K562 (cell line): ENCODE measurements at regions not wholly inside any gene's neighbourhood (a gene's known extent, or its start where the extent isn't known, plus 50 kb on each side); places are given as distances from the start of the nearest gene placed in this dataset.

ENCODE experiments used
- ATAC-seq: fragments of 200-7000 bp; cut with Tn5 transposase; 3 replicates; pipeline ENCODE4 v1.9.1; 2020; ENCODE audit warnings: moderate library complexity
- BruUV-seq: library from RNA; stranded (reverse); fragments of 400-500 nt; replicated peaks from 2 replicates; lab custom pipeline; 2021; lab: Mats Ljungman, UMichigan
- CTCF ChIA-PET: fragments of 300-600 bp; formaldehyde crosslinking; extraction: SDS; loops from one replicate; lab custom pipeline; 2021; ENCODE audit warnings: low intra/inter-chr PET ratio; lab: Yijun Ruan, JAX
- POLR2A ChIA-PET: fragments of 300-600, 350-650 bp; sonication (Branson Sonifier 250); formaldehyde crosslinking; extraction: SDS; loops from one replicate; lab custom pipeline; 2021; ENCODE audit warnings: antibody characterized with exemption, inconsistent platforms; lab: Yijun Ruan, JAX
- DNase-seq, 4 experiments: peaks; one replicate each; pipeline versions ENCODE4 v3.0.0 to v3.0.0-alpha.2; 2011 to 2018; ENCODE audit warnings: low spot score in 3 of 4, mixed read lengths in 3 of 4; ENCODE audit errors: extremely low read depth in 1 of 4
- FAIRE-seq: peaks from 2 replicates; lab custom pipeline; 2011; peaks lifted over from hg19 to GRCh38; lab: Jason Lieb, UNC
- H2AFZ ChIP-seq: 2 replicates; pipeline ENCODE4 v1.6.0; 2011; ENCODE audit warnings: low read depth, low read length, control low read depth, inconsistent platforms
- H3K27ac ChIP-seq: fragments of 200-600 bp; 3 replicates; pipeline ENCODE4 v1.8.0; 2011; ENCODE audit warnings: low read depth, mild to moderate bottlenecking, control low read depth, inconsistent platforms, low read length, moderate library complexity, mixed read lengths; ENCODE audit errors: extremely low read depth
- H3K27me3 ChIP-seq, 2 experiments: fragments of 300-600 bp in 1 of 2; 2 replicates in 1 of 2; 3 replicates in 1 of 2; pipeline versions ENCODE4 v1.6.0 to v1.8.0; 2011; ENCODE audit warnings: inconsistent platforms in 2 of 2, low read length in 2 of 2, mild to moderate bottlenecking in 1 of 2, mixed read lengths in 1 of 2, moderate library complexity in 1 of 2; ENCODE audit not compliant: control insufficient read depth in 2 of 2, insufficient read depth in 2 of 2
- H3K36me3 ChIP-seq: fragments of 300-600 bp; 3 replicates; pipeline ENCODE4 v1.8.0; 2011; ENCODE audit warnings: mild to moderate bottlenecking, low read length, inconsistent platforms; ENCODE audit not compliant: control insufficient read depth, insufficient read depth
- H3K4me1 ChIP-seq, 2 experiments: fragments of 200-600 bp in 1 of 2; replicated peaks in 1 of 2; 2 replicates in 1 of 2; 3 replicates in 1 of 2; pipeline versions ENCODE4 v1.5.1 to v1.8.0; 2011; ENCODE audit warnings: inconsistent platforms in 2 of 2, low read length in 2 of 2, mild to moderate bottlenecking in 1 of 2, mixed read lengths in 1 of 2, moderate library complexity in 1 of 2; ENCODE audit not compliant: control insufficient read depth in 2 of 2, insufficient read depth in 2 of 2
- H3K4me2 ChIP-seq: 2 replicates; pipeline ENCODE4 v1.6.1; 2011; ENCODE audit warnings: low read length, control low read depth, inconsistent platforms, mixed read lengths; ENCODE audit not compliant: insufficient read depth
- H3K4me3 ChIP-seq: fragments of 200-600 bp; sonication (generic), shearing (Covaris generic); 2 replicates; pipeline ENCODE4 v1.5.1; 2016; ENCODE audit warnings: control low read depth, inconsistent platforms
- H3K79me2 ChIP-seq: fragments of 200-600 bp; 3 replicates; pipeline ENCODE4 v1.8.0; 2011; ENCODE audit warnings: low read length, inconsistent platforms; ENCODE audit not compliant: control insufficient read depth, insufficient read depth
- H3K9ac ChIP-seq, 2 experiments: 2 replicates each; pipeline versions ENCODE4 v1.6.0 to v1.6.1; 2011; ENCODE audit warnings: low read depth in 2 of 2, low read length in 2 of 2, control low read depth in 1 of 2, inconsistent platforms in 1 of 2, mild to moderate bottlenecking in 1 of 2, mixed read lengths in 1 of 2; ENCODE audit not compliant: insufficient read depth in 1 of 2
- H3K9me1 ChIP-seq: one replicate; pipeline ENCODE4 v1.6.0; 2011; ENCODE audit warnings: inconsistent platforms, mild to moderate bottlenecking, low read length, moderate library complexity; ENCODE audit not compliant: control insufficient read depth, insufficient read depth
- H3K9me3 ChIP-seq: replicated peaks from 2 replicates; pipeline ENCODE4 v1.5.1; 2011; ENCODE audit warnings: low read depth, low read length, inconsistent platforms; ENCODE audit not compliant: control insufficient read depth, insufficient read depth
- H4K20me1 ChIP-seq: replicated peaks from 2 replicates; pipeline ENCODE4 v1.6.1; 2011; ENCODE audit warnings: low read length, inconsistent platforms, mixed read lengths; ENCODE audit not compliant: control insufficient read depth, insufficient read depth
- ETV1 ChIP-seq: fragments of 450-650 bp; conservative IDR thresholded peaks from 2 replicates; pipeline ENCODE4 v1.6.1; 2016; ENCODE audit warnings: missing genetic modification characterization, control low read depth, low read depth, missing compliant biosample characterization
- KLF1 ChIP-seq: fragments of 450-650 bp; IDR thresholded peaks from 2 replicates; pipeline ENCODE4 v1.6.1; 2016; ENCODE audit warnings: missing genetic modification characterization, missing compliant biosample characterization
- POU5F1 ChIP-seq: fragments of 150-350 bp; IDR thresholded peaks from 2 replicates; pipeline ENCODE4 v1.6.1; 2014; ENCODE audit warnings: borderline replicate concordance, low read length, low read depth, mild to moderate bottlenecking; ENCODE audit not compliant: partially characterized antibody
- SMARCE1 ChIP-seq: fragments of 450-650 bp; IDR thresholded peaks from 2 replicates; pipeline ENCODE4 v1.7.1; 2016; ENCODE audit warnings: mild to moderate bottlenecking
- SNRNP70 ChIP-seq: fragments of 200-400 bp; formaldehyde crosslinking; optimal IDR thresholded peaks from 2 replicates; pipeline ENCODE3; 2017; ENCODE audit warnings: low read depth, low read length
- TOE1 ChIP-seq, 2 experiments: fragments of 450-650 bp in 1 of 2; sonication (generic) in 1 of 2; formaldehyde crosslinking in 1 of 2; IDR thresholded peaks; 2 replicates each; pipeline versions ENCODE4 v1.7.1 to v1.8.0; 2016 to 2022; ENCODE audit warnings: borderline replicate concordance in 2 of 2, mild to moderate bottlenecking in 2 of 2, antibody characterized with exemption in 1 of 2, inconsistent platforms in 1 of 2, low read depth in 1 of 2, missing genetic modification reagents in 1 of 2, moderate library complexity in 1 of 2
- ZNF184 ChIP-seq: sonication (generic); formaldehyde crosslinking; IDR thresholded peaks from 2 replicates; pipeline ENCODE4 v1.5.0; 2020; ENCODE audit warnings: missing genetic modification reagents
- ZNF224 ChIP-seq: sonication (generic); formaldehyde crosslinking; IDR thresholded peaks from 2 replicates; pipeline ENCODE4 v1.8.0; 2022; ENCODE audit warnings: mild to moderate bottlenecking, missing genetic modification reagents
- ZNF444 ChIP-seq: fragments of 250-450 bp; sonication (Bioruptor Pico); IDR thresholded peaks from 2 replicates; pipeline ENCODE4 v1.4.0; 2020; ENCODE audit warnings: mild to moderate bottlenecking, moderate library complexity
- ZNF586 ChIP-seq: fragments of 450-650 bp; formaldehyde crosslinking; conservative IDR thresholded peaks from 2 replicates; pipeline ENCODE4 v1.4.0; 2020; ENCODE audit warnings: mild to moderate bottlenecking, moderate library complexity
- ZNF778 ChIP-seq: fragments of 450-650 bp; formaldehyde crosslinking; IDR thresholded peaks from 2 replicates; pipeline ENCODE4 v1.4.0; 2020; ENCODE audit warnings: mild to moderate bottlenecking, moderate library complexity
- WGBS: fragments of 100-300 bp; shearing (Covaris generic); methylation state at CpG from one replicate; pipeline ENCODE4 v1.1.6; 2016; ENCODE audit warnings: low coverage, mixed read lengths; ENCODE audit not compliant: insufficient coverage; ENCODE audit errors: missing lambda C conversion rate; 5-methylcytosine and 5-hydroxymethylcytosine counted together
- in situ Hi-C: fragments of 300-500 bp; cut with MboI; formaldehyde crosslinking; loops from 4 replicates; pipeline ENCODE4 v1.15.0; 2018; ENCODE audit warnings: inconsistent platforms, mixed read lengths
- intact Hi-C: fragments of 100-400 bp; cut with micrococcal nuclease; formaldehyde crosslinking; loops from 2 replicates; pipeline ENCODE4 v1.14.2; 2022
- TF ChIP-seq, protein P1 (sequence below): fragments of 450-650 bp; formaldehyde crosslinking; conservative IDR thresholded peaks from 2 replicates; pipeline ENCODE4 v1.4.0; 2022; ENCODE audit warnings: mild to moderate bottlenecking, missing genetic modification characterization
- TF ChIP-seq, protein P2 (sequence below): IDR thresholded peaks from 2 replicates; pipeline ENCODE4 v1.6.1; 2016; ENCODE audit warnings: missing genetic modification characterization, missing compliant biosample characterization
- TF ChIP-seq, protein P3 (sequence below): fragments of 250-450 bp; sonication (Bioruptor Pico); IDR thresholded peaks from 2 replicates; pipeline ENCODE4 v1.6.1; 2021; ENCODE audit warnings: mild to moderate bottlenecking

DNA sequence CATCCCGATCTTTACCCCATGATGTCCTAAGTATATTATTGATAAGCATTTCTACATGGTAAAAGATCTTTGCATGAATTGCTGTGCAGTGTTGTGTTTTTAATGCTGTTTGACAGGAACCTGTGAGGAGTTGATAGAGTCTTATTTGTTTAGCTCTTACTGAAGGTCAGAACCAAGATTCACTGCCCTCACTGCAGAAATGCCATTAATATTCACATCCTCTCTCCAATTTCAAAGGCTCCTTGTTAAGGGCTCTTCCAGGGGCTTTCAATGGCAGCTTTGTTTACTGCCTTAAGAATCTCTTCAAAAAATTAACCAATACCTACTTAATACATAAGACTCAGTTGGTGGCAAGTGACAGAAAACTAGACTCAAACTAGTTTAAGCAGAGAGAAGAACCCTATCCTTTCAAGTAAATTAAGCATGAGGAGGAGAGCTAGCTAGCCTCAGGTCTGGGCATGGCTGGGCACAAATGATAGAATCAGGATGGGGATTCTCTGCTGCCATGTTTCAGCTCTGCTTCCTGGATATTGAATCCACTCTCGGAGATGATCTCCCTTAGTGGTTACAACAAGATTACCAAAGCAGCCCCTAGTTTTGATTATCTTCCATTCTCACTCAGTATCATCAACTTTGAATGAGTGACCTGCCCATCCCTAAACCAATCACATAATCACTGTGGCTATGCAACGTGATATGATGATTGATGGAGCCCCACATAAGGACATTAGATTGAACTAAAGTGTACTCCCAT lies 311.8 kb downstream of the CDH11 start:
- Histone ChIP-seq H3K4me1 (no peaks in the 10 kb centered on the region), H3K79me2 (no peaks in the 10 kb centered on the region), H3K4me3 (no peak overlapping the region), H3K4me2 (no peak overlapping the region), H3K27me3 (no peaks in the 10 kb centered on the region), H3K9me3 (no peaks in the 10 kb centered on the region), H3K9me1 (no peaks in the 10 kb centered on the region), H4K20me1 (no peaks in the 10 kb centered on the region), H3K27ac (no peak overlapping the region), H3K36me3 (no peaks in the 10 kb centered on the region), H2AFZ (no peak overlapping the region), H3K9ac (no peak overlapping the region)
- TF ChIP-seq ZNF184 (CRISPR knock-in tag) (no peak), ZNF444 (CRISPR knock-in tag) (no peak), ETV1 (tag) (no peak), SNRNP70 (no peak), ZNF586 (CRISPR knock-in tag) (no peak), ZNF224 (no peak), KLF1 (tag) (no peak), TOE1 (IDR thresholded peaks at IDR 0.05; ENCODE audit: borderline replicate concordance) (no peak), TOE1 (CRISPR knock-in tag; IDR thresholded peaks at IDR 0.05; ENCODE audit: borderline replicate concordance, low read depth) (no peak), SMARCE1 (no peak), POU5F1 (no peak), ZNF778 (CRISPR knock-in tag) (no peak)
- TF ChIP-seq, protein P1, sequence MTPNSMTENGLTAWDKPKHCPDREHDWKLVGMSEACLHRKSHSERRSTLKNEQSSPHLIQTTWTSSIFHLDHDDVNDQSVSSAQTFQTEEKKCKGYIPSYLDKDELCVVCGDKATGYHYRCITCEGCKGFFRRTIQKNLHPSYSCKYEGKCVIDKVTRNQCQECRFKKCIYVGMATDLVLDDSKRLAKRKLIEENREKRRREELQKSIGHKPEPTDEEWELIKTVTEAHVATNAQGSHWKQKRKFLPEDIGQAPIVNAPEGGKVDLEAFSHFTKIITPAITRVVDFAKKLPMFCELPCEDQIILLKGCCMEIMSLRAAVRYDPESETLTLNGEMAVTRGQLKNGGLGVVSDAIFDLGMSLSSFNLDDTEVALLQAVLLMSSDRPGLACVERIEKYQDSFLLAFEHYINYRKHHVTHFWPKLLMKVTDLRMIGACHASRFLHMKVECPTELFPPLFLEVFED (CRISPR knock-in tag): no peak
- TF ChIP-seq, protein P2, sequence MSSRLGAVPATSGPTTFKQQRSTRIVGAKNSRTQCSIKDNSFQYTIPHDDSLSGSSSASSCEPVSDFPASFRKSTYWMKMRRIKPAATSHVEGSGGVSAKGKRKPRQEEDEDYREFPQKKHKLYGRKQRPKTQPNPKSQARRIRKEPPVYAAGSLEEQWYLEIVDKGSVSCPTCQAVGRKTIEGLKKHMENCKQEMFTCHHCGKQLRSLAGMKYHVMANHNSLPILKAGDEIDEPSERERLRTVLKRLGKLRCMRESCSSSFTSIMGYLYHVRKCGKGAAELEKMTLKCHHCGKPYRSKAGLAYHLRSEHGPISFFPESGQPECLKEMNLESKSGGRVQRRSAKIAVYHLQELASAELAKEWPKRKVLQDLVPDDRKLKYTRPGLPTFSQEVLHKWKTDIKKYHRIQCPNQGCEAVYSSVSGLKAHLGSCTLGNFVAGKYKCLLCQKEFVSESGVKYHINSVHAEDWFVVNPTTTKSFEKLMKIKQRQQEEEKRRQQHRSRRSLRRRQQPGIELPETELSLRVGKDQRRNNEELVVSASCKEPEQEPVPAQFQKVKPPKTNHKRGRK (tag): no peak
- TF ChIP-seq, protein P3, sequence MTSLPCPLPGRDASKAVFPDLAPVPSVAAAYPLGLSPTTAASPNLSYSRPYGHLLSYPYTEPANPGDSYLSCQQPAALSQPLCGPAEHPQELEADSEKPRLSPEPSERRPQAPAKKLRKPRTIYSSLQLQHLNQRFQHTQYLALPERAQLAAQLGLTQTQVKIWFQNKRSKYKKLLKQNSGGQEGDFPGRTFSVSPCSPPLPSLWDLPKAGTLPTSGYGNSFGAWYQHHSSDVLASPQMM (CRISPR knock-in tag): no peak
- CTCF ChIA-PET: no interaction called here
- DNase-seq (no peak), ATAC-seq (no peak), FAIRE-seq (no peak)
- WGBS: 0% methylated on average over 3 of the region's 3 CpGs
- intact Hi-C loops: no loop called here
- in situ Hi-C loops: no loop called here
- BruUV-seq: no TSS peak
- POLR2A ChIA-PET: no interaction called here
